ENCODE measurements at regions not wholly inside any gene's neighbourhood (a gene's known extent, or its start where the extent isn't known, plus 50 kb on each side); places are given as distances from the start of the nearest gene placed in this dataset.

GRCh38 chr2:136342138-136342537 lies 224.2 kb upstream of the CXCR4 start:
- no peak for DNase-seq (ENCODE audit: low spot score in 2 of 2)
- Histone ChIP-seq H3K27ac (no peak overlapping the region), H3K27me3 (no peaks in the 10 kb centered on the region), H3K4me1 (no peaks in the 10 kb centered on the region), H3K9me3 (peaks cover 0 to 3% of the 10 kb centered on the region in 2 donors), H3K4me3 (no peak overlapping the region), H3K36me3 (no peaks in the 10 kb centered on the region)
- TF ChIP-seq POLR2AphosphoS5 (IDR thresholded peaks at IDR 0.05) (no peak), POLR2A (IDR thresholded peaks at IDR 0.05) (no peak)
- TF ChIP-seq, protein P1, sequence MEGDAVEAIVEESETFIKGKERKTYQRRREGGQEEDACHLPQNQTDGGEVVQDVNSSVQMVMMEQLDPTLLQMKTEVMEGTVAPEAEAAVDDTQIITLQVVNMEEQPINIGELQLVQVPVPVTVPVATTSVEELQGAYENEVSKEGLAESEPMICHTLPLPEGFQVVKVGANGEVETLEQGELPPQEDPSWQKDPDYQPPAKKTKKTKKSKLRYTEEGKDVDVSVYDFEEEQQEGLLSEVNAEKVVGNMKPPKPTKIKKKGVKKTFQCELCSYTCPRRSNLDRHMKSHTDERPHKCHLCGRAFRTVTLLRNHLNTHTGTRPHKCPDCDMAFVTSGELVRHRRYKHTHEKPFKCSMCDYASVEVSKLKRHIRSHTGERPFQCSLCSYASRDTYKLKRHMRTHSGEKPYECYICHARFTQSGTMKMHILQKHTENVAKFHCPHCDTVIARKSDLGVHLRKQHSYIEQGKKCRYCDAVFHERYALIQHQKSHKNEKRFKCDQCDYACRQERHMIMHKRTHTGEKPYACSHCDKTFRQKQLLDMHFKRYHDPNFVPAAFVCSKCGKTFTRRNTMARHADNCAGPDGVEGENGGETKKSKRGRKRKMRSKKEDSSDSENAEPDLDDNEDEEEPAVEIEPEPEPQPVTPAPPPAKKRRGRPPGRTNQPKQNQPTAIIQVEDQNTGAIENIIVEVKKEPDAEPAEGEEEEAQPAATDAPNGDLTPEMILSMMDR (IDR thresholded peaks at IDR 0.05), result no peak
- intact Hi-C loops (cut with DNase I; ENCODE audit: low total_unique reads), result no loop called here

- TF ChIP-seq POLR2AphosphoS5 (IDR thresholded peaks at IDR 0.05) (no peak), POLR2A (IDR thresholded peaks at IDR 0.05) (no peak)
- TF ChIP-seq, protein P1 (IDR thresholded peaks at IDR 0.05), result no peak
- Histone ChIP-seq H3K27ac (no peak overlapping the region), H3K36me3 (no peaks in the 10 kb centered on the region), H3K4me1 (no peaks in the 10 kb centered on the region), H3K9me3 (peaks cover 0 to 3% of the 10 kb centered on the region in 2 donors), H3K4me3 (no peak overlapping the region), H3K27me3 (no peaks in the 10 kb centered on the region)
- DNase-seq (ENCODE audit: low spot score in 2 of 2), result no peak
- intact Hi-C loops (cut with DNase I; ENCODE audit: low total_unique reads), result no loop called here
Observed at GRCh38 chr2:136334967-136335366, 217.0 kb upstream of the CXCR4 start.

DNA sequence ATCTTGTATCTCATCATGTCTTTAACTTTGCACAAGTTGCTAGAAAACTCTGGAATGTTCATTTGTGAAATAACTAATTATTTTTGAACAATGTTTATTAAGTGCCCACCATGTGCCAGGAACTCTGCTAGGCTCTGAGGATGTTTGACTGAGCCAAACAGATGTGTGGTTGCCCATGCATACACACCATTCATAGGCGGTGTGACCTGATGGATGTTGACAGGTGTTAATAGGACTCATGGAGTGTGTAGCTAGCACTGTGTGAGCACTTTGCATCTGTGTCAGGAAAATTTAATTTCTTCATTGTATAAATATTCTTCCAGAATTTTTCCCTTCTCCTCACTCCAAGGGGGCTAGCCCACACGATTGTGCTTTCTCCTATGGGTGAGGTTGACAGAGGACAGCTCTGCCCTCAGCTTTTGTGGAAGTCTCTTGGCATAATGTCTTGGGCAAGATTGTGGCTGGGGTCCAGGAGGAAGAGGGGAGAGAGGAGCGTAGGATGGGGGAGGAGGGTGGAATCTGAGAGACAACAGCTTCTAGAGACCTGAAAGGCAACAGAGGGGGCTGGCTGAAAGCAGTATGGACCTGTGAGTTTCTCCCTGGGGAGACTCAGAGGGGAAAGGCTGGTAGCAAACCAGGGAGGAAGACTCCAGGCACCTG lies 214.6 kb upstream of the CXCR4 start:
- no peak for TF ChIP-seq POLR2A (IDR thresholded peaks at IDR 0.05)
- TF ChIP-seq, protein P1 (IDR thresholded peaks at IDR 0.05), result no peak
- no peak for TF ChIP-seq POLR2AphosphoS5 (IDR thresholded peaks at IDR 0.05)
- no peaks in the 10 kb centered on the region for H3K27me3 ChIP-seq
- no peaks in the 10 kb centered on the region for H3K36me3 ChIP-seq
- H3K9me3 ChIP-seq, result no peaks in the 10 kb centered on the region
- H3K4me3 ChIP-seq, result no peak overlapping the region
- no peak overlapping the region for H3K27ac ChIP-seq
- intact Hi-C loops (cut with DNase I; ENCODE audit: low total_unique reads), result no loop called here
- no peak for DNase-seq (ENCODE audit: low spot score in 2 of 2)
- no peaks in the 10 kb centered on the region for H3K4me1 ChIP-seq

DNA sequence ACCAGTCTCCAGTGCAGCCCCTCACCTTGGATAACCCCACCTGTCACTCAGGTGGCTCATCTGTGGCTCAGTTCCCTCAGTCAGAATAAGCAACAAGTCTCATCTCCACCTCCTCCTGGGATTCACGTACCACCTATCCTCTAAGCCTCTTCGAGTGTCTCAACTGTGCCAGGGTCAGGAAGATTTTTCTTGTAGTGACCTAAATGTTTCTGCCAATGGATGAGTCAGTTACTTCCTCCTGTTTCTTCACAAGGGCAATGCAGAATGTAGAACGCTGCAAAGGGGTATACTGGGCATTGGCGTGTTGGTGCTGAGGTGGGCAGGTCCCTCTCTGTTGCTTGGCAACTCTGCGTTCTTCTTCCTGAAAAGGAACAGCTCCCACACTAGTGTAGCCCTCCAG lies 213.3 kb upstream of the CXCR4 start:
- Histone ChIP-seq H3K4me1 (no peaks in the 10 kb centered on the region), H3K36me3 (no peaks in the 10 kb centered on the region), H3K4me3 (no peak overlapping the region), H3K27me3 (no peaks in the 10 kb centered on the region), H3K9me3 (no peaks in the 10 kb centered on the region), H3K27ac (no peak overlapping the region)
- DNase-seq (ENCODE audit: low spot score in 2 of 2), result no peak
- TF ChIP-seq, protein P1 (IDR thresholded peaks at IDR 0.05), result no peak
- intact Hi-C loops (cut with DNase I; ENCODE audit: low total_unique reads), result no loop called here

DNA sequence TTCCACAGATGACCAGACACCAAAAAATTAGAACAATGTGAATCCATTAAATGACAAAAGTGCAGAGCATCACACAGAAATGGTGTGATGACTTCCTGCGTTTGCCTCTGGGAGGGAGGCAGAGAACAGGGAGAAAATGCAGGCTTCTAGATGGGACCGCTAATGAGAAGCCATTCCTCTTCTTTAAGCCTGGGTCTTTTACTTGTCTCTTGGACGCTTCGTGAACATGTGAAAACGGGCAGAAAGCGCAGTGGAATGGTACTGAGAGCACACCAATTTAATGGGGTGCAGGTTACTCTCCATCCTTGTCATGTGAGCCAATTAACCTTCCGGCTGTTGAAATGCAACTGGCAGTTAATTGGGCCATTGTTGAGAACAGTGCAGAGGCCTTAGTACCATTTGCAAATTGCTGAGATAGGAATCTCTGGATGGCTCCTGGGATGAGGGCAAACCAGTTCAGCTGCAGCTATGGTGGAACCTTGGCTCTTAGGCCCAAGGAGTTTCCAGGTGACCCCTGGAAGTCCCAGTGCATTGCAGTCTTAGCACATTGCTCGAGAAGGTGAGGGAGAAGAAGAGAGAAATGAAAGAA lies 210.4 kb upstream of the CXCR4 start:
- DNase-seq (ENCODE audit: low spot score in 2 of 2), result no peak
- intact Hi-C loops (cut with DNase I; ENCODE audit: low total_unique reads), result no loop called here

More for the DNA sequence above, 210.4 kb upstream of the CXCR4 start:
- Histone ChIP-seq H3K4me3 (no peak overlapping the region), H3K4me1 (no peaks in the 10 kb centered on the region), H3K27me3 (no peaks in the 10 kb centered on the region), H3K36me3 (no peaks in the 10 kb centered on the region), H3K9me3 (no peaks in the 10 kb centered on the region), H3K27ac (no peak overlapping the region)
- TF ChIP-seq POLR2A (IDR thresholded peaks at IDR 0.05) (no peak), POLR2AphosphoS5 (IDR thresholded peaks at IDR 0.05) (no peak)
- TF ChIP-seq, protein P1 (IDR thresholded peaks at IDR 0.05), result no peak

Data from breast epithelium (tissue), 4 donors.